H4 (cell line): ENCODE measurements at regions not wholly inside any gene's neighbourhood (a gene's known extent, or its start where the extent isn't known, plus 50 kb on each side); places are given as distances from the start of the nearest gene placed in this dataset.

Experiments
- DNase-seq: peaks from one replicate; pipeline ENCODE4 v3.0.0-alpha.2; 2015; ENCODE audit warnings: low spot score

DNA sequence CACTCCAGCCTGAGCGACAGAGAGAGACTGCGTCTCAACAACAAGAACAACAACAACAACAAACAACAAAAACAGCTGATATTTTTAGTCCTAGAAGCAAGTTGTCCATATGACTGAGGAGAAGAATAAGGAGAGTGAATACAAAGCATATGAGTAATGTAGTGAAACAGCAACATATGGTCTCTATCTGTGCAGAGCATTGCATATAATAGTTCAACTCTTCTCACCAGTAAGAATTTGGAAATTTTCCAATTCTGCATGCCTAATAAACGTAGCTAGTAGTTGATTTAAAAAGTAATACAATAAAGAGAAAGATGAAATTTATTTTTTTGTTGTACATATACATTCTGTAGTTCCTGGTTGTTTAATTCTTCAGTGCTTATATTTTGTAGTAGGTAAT, 129.7 kb upstream of the FAM83B start:
- DNase-seq: no peak

DNA sequence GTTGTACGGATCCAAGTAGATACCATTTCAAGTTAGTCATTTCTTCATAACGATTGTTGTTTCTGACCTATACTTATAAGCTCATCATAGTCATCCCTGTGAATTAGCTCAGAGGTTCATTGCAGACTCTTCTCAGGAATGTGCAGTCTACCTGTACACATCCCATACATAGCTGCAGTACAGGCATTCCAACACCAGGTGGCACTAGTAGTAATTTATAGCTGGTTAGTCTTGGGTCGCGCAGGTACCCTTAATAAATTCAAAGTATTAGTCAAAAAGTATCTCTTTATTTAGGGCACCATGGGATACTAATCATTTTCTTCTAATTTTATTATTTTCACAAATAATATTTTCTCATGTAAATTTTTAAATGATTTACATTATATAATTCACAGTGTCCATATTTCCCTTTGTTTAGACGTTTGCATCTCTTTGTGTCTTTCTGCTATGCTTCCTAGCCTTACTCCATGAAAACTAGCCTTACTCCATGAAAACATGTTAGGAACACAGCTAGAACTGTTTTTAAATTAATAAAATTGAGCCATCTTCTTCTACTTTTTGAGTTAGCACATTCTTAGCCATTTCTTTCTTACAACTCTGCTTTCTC, 128.6 kb upstream of the FAM83B start:
- DNase-seq: peak; percentile 48

DNA sequence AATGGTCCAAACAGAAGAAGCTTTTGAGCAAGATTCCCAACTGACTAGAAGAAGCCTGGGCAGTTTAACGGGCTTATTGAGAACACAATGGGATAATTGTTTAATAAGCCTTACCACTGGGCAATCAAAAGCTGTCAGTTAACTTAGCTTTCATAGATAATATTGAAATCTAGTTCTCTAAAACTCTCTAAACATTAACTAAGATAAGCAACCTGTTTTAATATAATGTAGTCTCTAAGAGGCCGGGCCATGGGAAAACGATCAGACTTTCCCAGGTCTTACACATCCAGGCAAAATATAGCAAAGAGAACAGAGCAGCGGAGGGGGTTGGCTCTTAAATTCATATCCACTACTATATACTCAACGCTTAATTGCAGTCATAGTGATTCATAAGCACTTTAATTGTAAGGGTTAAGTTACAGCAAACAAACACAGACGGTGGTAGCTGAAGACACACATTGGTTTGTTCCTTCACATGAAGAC, 128.0 kb upstream of the FAM83B start:
- no peak for DNase-seq

DNA sequence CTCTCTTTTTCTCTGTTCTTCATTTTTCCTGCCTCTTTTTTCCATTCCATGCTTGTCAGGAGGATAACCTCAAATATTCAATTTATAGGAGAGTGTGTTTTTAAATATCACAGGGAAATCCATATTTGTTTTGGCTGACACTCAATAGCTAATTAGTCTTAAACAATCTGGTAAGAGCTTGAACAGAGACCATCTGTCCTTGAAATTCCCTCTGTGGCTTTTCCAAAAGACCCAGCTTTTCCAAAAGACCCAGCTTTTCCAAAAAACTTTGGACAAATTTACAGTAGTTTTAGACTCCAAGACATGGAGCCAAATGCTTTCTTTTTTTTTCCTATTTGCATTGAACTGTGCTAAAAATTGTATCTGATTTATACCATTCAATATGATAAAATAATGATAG, 127.4 kb upstream of the FAM83B start:
- DNase-seq: no peak

DNA sequence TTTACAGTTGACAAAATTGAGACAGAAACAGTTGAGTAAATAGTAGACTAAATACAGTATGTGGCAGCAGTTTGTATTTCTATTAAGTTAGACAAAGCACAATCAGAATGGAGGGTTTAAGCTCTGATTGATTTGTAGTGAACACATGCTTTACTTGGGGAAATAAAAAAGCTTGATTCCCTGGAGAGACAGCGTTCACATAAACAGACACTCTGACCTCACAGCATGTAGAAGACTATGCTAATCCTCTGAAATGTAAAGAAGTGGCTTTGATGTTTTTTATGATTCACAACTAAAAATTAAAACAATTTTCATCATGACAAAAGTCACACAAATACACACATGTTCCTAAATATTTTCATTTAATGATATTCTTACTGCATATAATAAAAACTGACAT, 126.9 kb upstream of the FAM83B start:
- DNase-seq: no peak

- DNase-seq: no peak
These were observed 124.2 kb upstream of the FAM83B start for GRCh38 chr6:54722328-54722727.

DNA sequence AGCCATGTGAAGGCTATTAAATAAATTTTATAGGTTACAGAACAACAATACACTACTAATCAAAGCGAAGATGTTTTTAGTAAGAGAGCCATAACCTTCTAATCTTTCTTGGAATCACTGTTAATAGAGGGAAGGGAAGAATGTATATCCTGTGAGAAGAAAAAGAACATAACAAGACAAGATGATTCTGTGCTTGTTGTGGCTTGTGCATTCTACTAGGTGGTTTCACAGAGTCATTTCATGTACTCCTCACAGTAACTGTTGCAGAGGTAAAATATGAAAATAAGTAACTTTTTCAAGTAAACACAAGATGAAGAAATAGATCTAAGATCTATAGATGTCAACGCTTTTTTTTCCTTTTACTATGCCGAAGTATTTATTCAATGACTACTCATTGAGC, 116.9 kb upstream of the FAM83B start:
- no peak for DNase-seq

- no peak for DNase-seq
These were observed 115.6 kb upstream of the FAM83B start for GRCh38 chr6:54730767-54731630.

GRCh38 chr6:54737247-54737646, 109.3 kb upstream of the FAM83B start:
- peak; percentile 36 for DNase-seq

DNA sequence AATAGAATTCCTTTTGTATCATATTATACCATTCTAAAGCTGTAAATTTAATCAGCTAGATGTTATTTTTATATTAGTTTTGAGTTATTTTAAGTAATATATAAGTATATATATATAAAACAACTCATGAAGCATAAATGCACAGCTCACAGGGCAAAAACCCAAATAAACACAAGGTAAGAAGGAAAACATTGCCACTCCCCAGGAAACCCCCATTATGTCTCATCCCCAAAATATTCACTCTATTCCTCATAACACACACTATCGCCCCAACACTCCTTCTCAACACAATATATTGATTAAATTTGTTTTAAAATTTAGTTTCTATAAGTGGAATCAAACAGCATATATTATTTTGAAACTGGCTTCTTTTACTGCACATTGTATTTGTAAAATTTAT, 98.6 kb upstream of the FAM83B start:
- no peak for DNase-seq

GRCh38 chr6:54754406-54754805, 92.2 kb upstream of the FAM83B start:
- no peak for DNase-seq

DNA sequence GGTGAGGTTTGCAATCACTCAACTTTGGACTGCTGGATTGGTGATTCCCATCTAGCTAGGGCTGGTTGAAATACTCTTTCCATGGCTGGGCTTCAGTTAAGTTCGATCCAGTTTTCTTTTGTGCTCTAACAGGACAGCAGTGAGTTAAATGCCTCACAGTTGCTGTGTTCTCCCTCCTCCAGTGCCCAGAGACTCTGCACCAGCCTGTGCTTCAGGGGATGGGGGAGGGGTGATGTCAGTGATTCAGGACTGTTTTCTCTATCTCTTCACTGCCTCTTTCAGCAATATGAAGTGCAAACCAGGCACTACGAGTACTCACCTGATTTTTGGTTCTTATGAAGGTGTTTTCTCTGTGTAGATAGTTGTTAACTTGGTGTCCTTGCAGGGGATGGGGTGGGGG, 88.2 kb upstream of the FAM83B start:
- DNase-seq: no peak

DNA sequence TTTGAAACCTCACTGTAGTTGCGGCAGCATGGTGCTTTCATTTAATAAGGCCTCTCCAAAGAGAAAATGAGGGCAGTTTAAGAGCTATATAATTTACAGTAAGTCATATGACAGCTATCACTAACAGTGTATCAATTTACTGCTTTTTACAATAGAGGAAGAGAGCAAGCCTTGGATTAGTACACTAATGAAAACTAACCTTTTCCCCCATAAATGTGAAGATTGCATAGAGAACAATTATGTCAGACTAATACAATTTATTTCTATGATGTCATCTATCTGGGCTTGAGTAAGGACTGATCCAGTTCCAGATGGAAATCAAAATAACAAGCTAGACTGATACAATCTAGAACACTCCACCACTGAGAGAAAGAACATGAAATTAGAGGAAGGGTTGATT, 78.1 kb upstream of the FAM83B start:
- DNase-seq: no peak

DNA sequence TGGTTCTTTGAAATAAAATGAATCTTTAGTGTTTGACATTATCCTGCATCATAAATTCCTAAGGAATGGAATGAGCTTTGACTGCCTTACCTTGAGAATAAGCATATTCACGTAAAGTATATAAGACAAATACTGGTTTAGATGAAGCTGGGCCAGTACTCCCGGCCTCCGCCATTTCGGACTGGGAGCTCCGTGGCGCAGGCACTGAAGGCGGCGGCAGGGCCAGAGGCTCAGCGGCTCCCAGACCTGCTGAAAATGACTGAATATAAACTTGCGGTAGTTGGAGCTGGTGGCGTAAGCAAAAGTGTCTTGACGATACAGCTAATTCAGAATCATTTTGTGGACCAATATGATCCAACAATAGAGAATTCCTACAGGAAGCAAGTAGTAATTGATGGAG, 76.2 kb upstream of the FAM83B start:
- DNase-seq: no peak

DNA sequence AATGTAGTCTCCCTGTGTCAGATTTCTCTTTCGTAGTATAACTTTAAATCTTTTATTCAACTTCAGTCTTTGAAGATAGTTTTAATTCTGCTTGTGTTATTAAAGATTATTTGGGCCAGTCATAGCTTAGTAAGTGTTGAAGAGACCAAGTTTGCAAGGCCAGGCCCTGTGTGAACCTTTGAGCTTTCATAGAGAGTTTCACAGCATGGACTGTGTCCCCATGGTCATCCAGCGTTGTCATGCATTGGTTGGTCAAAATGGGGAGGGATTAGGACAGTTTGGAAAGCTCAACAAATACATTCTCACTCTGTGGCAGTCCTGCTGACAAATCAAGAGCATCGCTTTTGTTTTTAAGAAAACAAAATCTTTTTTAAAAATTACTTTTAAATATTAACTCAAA, 74.6 kb upstream of the FAM83B start:
- no peak for DNase-seq

- DNase-seq: no peak
These were observed 74.0 kb upstream of the FAM83B start for GRCh38 chr6:54772610-54773009.

DNA sequence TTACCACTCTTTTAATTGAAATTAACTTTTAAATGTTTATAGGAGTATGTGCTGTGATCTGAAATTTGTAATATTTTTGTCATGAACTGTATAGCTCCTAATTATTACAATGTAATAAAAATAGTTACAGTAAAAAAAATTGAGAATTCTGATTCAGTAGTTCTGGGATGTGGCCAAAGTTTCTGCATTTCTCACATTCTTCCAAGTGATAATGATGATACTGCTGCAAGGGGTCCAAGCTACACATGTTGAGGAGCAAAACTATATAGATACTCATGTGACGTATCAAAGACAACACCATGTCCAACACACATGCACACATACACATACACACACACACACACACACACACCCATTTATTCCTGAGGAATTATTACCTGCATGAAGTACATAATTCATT, 71.0 kb upstream of the FAM83B start:
- no peak for DNase-seq

- no peak for DNase-seq
These were observed 69.7 kb upstream of the FAM83B start for GRCh38 chr6:54776891-54777290.

GRCh38 chr6:54778731-54779130, 67.8 kb upstream of the FAM83B start:
- DNase-seq: no peak

GRCh38 chr6:54784011-54784410, 62.6 kb upstream of the FAM83B start:
- no peak for DNase-seq

GRCh38 chr6:54786154-54786553, 60.4 kb upstream of the FAM83B start:
- no peak for DNase-seq

- DNase-seq: no peak
These were observed 58.7 kb upstream of the FAM83B start for GRCh38 chr6:54787825-54788224.
